Esophagus muscularis mucosa (tissue), 4 donors: ENCODE measurements at regions not wholly inside any gene's neighbourhood (a gene's known extent, or its start where the extent isn't known, plus 50 kb on each side); places are given as distances from the start of the nearest gene placed in this dataset.
"Not testable (repeated sequence)": the region's sequence is repeated elsewhere in the genome, so short reads cannot be mapped to it uniquely, and the experiment has no call there.

Experiments used
- DNase-seq: peaks from one replicate; pipeline ENCODE4 v3.0.0-alpha.2; 2017; ENCODE audit errors: extremely low spot score
- H3K27ac ChIP-seq, 4 donors: fragments of 200-600 bp; sonication (generic); replicated peaks in 1 of 4; 1 replicate in 3 of 4; 2 replicates in 1 of 4; pipeline ENCODE4 v1.5.1; 2016 to 2019; ENCODE audit warnings: mild to moderate bottlenecking in 1 of 4
- H3K27me3 ChIP-seq, 4 donors: fragments of 200-600 bp; sonication (generic); one replicate each; pipeline versions ENCODE4 v1.5.1 to v1.6.0; 2016 to 2019
- H3K36me3 ChIP-seq, 4 donors: fragments of 200-600 bp; sonication (generic); one replicate each; pipeline ENCODE4 v1.5.1; 2016 to 2019
- H3K4me1 ChIP-seq, 4 donors: fragments of 200-600 bp; sonication (generic); one replicate each; pipeline ENCODE4 v1.5.1; 2016 to 2019
- H3K4me3 ChIP-seq, 4 donors: fragments of 200-600 bp; sonication (generic); 1 replicate in 2 of 4; 2 replicates in 2 of 4; pipeline ENCODE4 v1.5.1; 2016 to 2019; ENCODE audit warnings: mild to moderate bottlenecking in 4 of 4, moderate library complexity in 1 of 4
- H3K9me3 ChIP-seq, 4 donors: fragments of 200-600 bp; sonication (generic); 1 replicate in 3 of 4; 2 replicates in 1 of 4; pipeline ENCODE4 v1.5.1; 2016 to 2019
- EP300 ChIP-seq: sonication (generic); formaldehyde crosslinking; IDR thresholded peaks from one replicate; pipeline ENCODE4 v1.6.1; 2017; ENCODE audit warnings: antibody characterized with exemption
- POLR2A ChIP-seq: fragments of 450-650 bp; IDR thresholded peaks from one replicate; pipeline ENCODE4 v1.6.1; 2017; ENCODE audit warnings: antibody characterized with exemption, moderate library complexity, mild to moderate bottlenecking, low read depth
- POLR2AphosphoS5 ChIP-seq, 2 donors: sonication (generic); formaldehyde crosslinking; IDR thresholded peaks; one replicate each; pipeline ENCODE4 v1.6.1; 2017; ENCODE audit warnings: antibody characterized with exemption in 2 of 2
- WGBS: methylation state at CpG from one replicate; pipeline ENCODE4 v1.1.5; 2018; 5-methylcytosine and 5-hydroxymethylcytosine counted together
- intact Hi-C: fragments of 100-400 bp; cut with DNase I; formaldehyde crosslinking; loops from one replicate; pipeline ENCODE4 v1.15.1; 2023
- TF ChIP-seq, protein P1 (sequence below), 3 experiments: fragments of 200-600 bp in 2 of 3; fragments of 450-650 bp in 1 of 3; sonication (generic) in 2 of 3; IDR thresholded peaks; one replicate each; pipeline ENCODE4 v1.5.1; 2017 to 2019; ENCODE audit warnings: antibody characterized with exemption in 3 of 3, mild to moderate bottlenecking in 2 of 3, moderate library complexity in 1 of 3

GRCh38 chr4:57740625-57741190 lies 630.5 kb upstream of the IGFBP7 start:
- H3K4me1 ChIP-seq: peaks cover 0 to 11% (median 5%) of the 10 kb centered on the region in 4 donors
- no peak overlapping the region for H3K27ac ChIP-seq
- no peak for DNase-seq
- no peaks in the 10 kb centered on the region for H3K27me3 ChIP-seq
- TF ChIP-seq EP300 (no peak), POLR2A (no peak), POLR2AphosphoS5 (IDR thresholded peaks at IDR 0.05) (no peak)
- TF ChIP-seq, protein P1, sequence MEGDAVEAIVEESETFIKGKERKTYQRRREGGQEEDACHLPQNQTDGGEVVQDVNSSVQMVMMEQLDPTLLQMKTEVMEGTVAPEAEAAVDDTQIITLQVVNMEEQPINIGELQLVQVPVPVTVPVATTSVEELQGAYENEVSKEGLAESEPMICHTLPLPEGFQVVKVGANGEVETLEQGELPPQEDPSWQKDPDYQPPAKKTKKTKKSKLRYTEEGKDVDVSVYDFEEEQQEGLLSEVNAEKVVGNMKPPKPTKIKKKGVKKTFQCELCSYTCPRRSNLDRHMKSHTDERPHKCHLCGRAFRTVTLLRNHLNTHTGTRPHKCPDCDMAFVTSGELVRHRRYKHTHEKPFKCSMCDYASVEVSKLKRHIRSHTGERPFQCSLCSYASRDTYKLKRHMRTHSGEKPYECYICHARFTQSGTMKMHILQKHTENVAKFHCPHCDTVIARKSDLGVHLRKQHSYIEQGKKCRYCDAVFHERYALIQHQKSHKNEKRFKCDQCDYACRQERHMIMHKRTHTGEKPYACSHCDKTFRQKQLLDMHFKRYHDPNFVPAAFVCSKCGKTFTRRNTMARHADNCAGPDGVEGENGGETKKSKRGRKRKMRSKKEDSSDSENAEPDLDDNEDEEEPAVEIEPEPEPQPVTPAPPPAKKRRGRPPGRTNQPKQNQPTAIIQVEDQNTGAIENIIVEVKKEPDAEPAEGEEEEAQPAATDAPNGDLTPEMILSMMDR (IDR thresholded peaks at IDR 0.05): no peak
- peaks cover 0 to 3% (median 1%) of the 10 kb centered on the region in 4 donors for H3K9me3 ChIP-seq
- no peak overlapping the region for H3K4me3 ChIP-seq
- intact Hi-C loops: no loop called here
- H3K36me3 ChIP-seq: no peaks in the 10 kb centered on the region
- WGBS: 87% methylated on average over 1 of the region's 1 CpG

- Histone ChIP-seq H3K9me3 (no peaks in the 10 kb centered on the region), H3K27me3 (no peaks in the 10 kb centered on the region), H3K27ac (no peak overlapping the region), H3K4me3 (no peak overlapping the region), H3K4me1 (peaks cover 0 to 26% (median 16%) of the 10 kb centered on the region in 4 donors), H3K36me3 (no peaks in the 10 kb centered on the region)
- 36% methylated on average over 3 of the region's 3 CpGs for WGBS
- intact Hi-C loops: no loop called here
- TF ChIP-seq, protein P1 (IDR thresholded peaks at IDR 0.05): no peak
- TF ChIP-seq EP300: no peak
- no peak for TF ChIP-seq POLR2A
- no peak for TF ChIP-seq POLR2AphosphoS5 (IDR thresholded peaks at IDR 0.05)
- no peak for DNase-seq
Observed at GRCh38 chr4:57736781-57737180, 626.6 kb upstream of the IGFBP7 start.

- Histone ChIP-seq H3K4me3 (no peak overlapping the region), H3K27me3 (no peaks in the 10 kb centered on the region), H3K9me3 (no peaks in the 10 kb centered on the region), H3K27ac (no peak overlapping the region), H3K4me1 (peaks cover 0 to 26% (median 16%) of the 10 kb centered on the region in 4 donors), H3K36me3 (no peaks in the 10 kb centered on the region)
- 45% methylated on average over 4 of the region's 4 CpGs for WGBS
- intact Hi-C loops: no loop called here
- TF ChIP-seq POLR2A (no peak), POLR2AphosphoS5 (IDR thresholded peaks at IDR 0.05) (no peak), EP300 (no peak)
- TF ChIP-seq, protein P1 (IDR thresholded peaks at IDR 0.05): no peak
- no peak for DNase-seq
Observed at GRCh38 chr4:57734104-57734670, 624.0 kb upstream of the IGFBP7 start.

GRCh38 chr4:57729775-57730570 lies 619.8 kb upstream of the IGFBP7 start:
- H3K4me3 ChIP-seq, H3K27ac ChIP-seq, H3K36me3 ChIP-seq, H3K9me3 ChIP-seq, H3K27me3 ChIP-seq, intact Hi-C loops, DNase-seq: not testable (repeated sequence)
- H3K4me1 ChIP-seq: peaks cover 0 to 16% (median 11%) of the 10 kb centered on the region in 4 donors
- 87% methylated on average over 21 of the region's 33 CpGs for WGBS

GRCh38 chr4:57726154-57726553 lies 616.0 kb upstream of the IGFBP7 start:
- WGBS: 70% methylated on average over 2 of the region's 2 CpGs
- TF ChIP-seq EP300: no peak
- no peak for TF ChIP-seq POLR2A
- TF ChIP-seq POLR2AphosphoS5 (IDR thresholded peaks at IDR 0.05): no peak
- TF ChIP-seq, protein P1 (IDR thresholded peaks at IDR 0.05): no peak
- intact Hi-C loops: no loop called here
- Histone ChIP-seq H3K9me3 (no peaks in the 10 kb centered on the region), H3K36me3 (no peaks in the 10 kb centered on the region), H3K4me1 (no peaks in the 10 kb centered on the region), H3K27ac (no peak overlapping the region), H3K27me3 (no peaks in the 10 kb centered on the region), H3K4me3 (no peak overlapping the region)
- no peak for DNase-seq
